ENCODE measurements at regions not wholly inside any gene's neighbourhood (a gene's known extent, or its start where the extent isn't known, plus 50 kb on each side); places are given as distances from the start of the nearest gene placed in this dataset.

DNA sequence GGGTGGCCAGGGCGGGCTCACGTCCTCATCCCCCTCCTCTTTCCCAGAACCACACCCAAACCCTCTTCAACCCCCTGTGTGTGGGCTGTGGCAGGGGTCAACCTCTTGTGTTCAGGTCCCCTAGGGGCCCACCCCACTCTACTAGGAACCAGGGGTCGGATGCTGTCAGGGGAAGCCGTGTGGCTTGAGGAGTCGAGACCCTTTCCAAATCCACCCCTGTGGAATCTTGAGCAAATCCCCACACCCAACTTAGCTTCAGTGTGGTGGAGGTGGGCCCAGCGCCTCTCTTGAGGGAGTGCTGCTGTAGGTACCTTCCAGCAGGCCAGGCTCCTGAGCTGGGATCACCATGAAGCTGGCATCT lies 121.5 kb downstream of the MRM1 start:
- TF ChIP-seq, protein P1, sequence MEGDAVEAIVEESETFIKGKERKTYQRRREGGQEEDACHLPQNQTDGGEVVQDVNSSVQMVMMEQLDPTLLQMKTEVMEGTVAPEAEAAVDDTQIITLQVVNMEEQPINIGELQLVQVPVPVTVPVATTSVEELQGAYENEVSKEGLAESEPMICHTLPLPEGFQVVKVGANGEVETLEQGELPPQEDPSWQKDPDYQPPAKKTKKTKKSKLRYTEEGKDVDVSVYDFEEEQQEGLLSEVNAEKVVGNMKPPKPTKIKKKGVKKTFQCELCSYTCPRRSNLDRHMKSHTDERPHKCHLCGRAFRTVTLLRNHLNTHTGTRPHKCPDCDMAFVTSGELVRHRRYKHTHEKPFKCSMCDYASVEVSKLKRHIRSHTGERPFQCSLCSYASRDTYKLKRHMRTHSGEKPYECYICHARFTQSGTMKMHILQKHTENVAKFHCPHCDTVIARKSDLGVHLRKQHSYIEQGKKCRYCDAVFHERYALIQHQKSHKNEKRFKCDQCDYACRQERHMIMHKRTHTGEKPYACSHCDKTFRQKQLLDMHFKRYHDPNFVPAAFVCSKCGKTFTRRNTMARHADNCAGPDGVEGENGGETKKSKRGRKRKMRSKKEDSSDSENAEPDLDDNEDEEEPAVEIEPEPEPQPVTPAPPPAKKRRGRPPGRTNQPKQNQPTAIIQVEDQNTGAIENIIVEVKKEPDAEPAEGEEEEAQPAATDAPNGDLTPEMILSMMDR (IDR thresholded peaks at IDR 0.05), result no peak
- TF ChIP-seq POLR2A (IDR thresholded peaks at IDR 0.05), result no peak
- TF ChIP-seq EP300 (IDR thresholded peaks at IDR 0.05), result no peak
